Heart left ventricle (tissue), 16 donors: ENCODE measurements at regions not wholly inside any gene's neighbourhood (a gene's known extent, or its start where the extent isn't known, plus 50 kb on each side); places are given as distances from the start of the nearest gene placed in this dataset.

Experiments used
- ATAC-seq, 4 donors: fragments of 200-7000 bp; cut with Tn5 transposase; one replicate each; pipeline ENCODE4 v1.9.1; 2020 to 2022; ENCODE audit warnings: moderate library complexity in 4 of 4, mild to moderate bottlenecking in 3 of 4, moderate number of reproducible peaks in 1 of 4
- DNase-seq, 5 donors: peaks; one replicate each; pipeline ENCODE4 v3.0.0-alpha.2; 2020
- H3K27ac ChIP-seq, 12 donors: fragments of 200-600 bp; sonication (generic) in 4 of 12; one replicate each; pipeline versions ENCODE4 v1.5.0 to v1.8.0; 2016 to 2022; ENCODE audit warnings: mild to moderate bottlenecking in 2 of 12
- H3K27me3 ChIP-seq, 9 donors: fragments of 200-600 bp; sonication (generic) in 2 of 9; one replicate each; pipeline versions ENCODE4 v1.5.1 to v1.8.0; 2016 to 2022; ENCODE audit warnings: mild to moderate bottlenecking in 3 of 9
- H3K36me3 ChIP-seq, 9 donors: fragments of 200-600 bp; sonication (generic) in 2 of 9; one replicate each; pipeline versions ENCODE4 v1.5.0 to v1.8.0; 2018 to 2022; ENCODE audit warnings: mild to moderate bottlenecking in 2 of 9
- H3K4me1 ChIP-seq, 12 donors: fragments of 200-600 bp; sonication (generic) in 4 of 12; one replicate each; pipeline versions ENCODE4 v1.5.0 to v1.8.0; 2016 to 2022; ENCODE audit warnings: mild to moderate bottlenecking in 3 of 12
- H3K4me3 ChIP-seq, 12 donors: fragments of 200-600 bp; sonication (generic) in 4 of 12; one replicate each; pipeline versions ENCODE4 v1.5.0 to v1.8.0; 2017 to 2022; ENCODE audit warnings: mild to moderate bottlenecking in 9 of 12, moderate library complexity in 4 of 12
- H3K9me3 ChIP-seq, 12 donors: fragments of 200-600 bp; sonication (generic) in 4 of 12; one replicate each; pipeline versions ENCODE4 v1.5.0 to v1.8.0; 2016 to 2022; ENCODE audit warnings: mild to moderate bottlenecking in 1 of 12
- CTCF ChIP-seq, 12 donors: fragments of 200-600 bp; sonication (generic) in 4 of 12; IDR thresholded peaks; one replicate each; pipeline versions ENCODE4 v1.5.0 to v1.8.0; 2018 to 2022; ENCODE audit warnings: antibody characterized with exemption in 12 of 12, mild to moderate bottlenecking in 5 of 12
- POLR2A ChIP-seq, 2 donors: fragments of 450-650 bp; IDR thresholded peaks; one replicate each; pipeline ENCODE4 v1.6.1; 2017; ENCODE audit warnings: antibody characterized with exemption in 2 of 2, mild to moderate bottlenecking in 2 of 2, moderate library complexity in 2 of 2
- WGBS, 4 donors: extraction: QIAGEN DNeasy Blood & Tissue Kit in 2 of 4; methylation state at CpG; one replicate each; pipeline versions ENCODE4 v1.1.5 to v1.1.7; 2013 to 2018; 5-methylcytosine and 5-hydroxymethylcytosine counted together
- intact Hi-C, 10 donors: fragments of 100-400 bp; cut with DNase I; formaldehyde crosslinking; loops; one replicate each; pipeline versions ENCODE4 v1.11.1 to v1.14.2; 2022
- donor health status: ischemic (EF 13 %, LVEDD 7.1; RV severe dilation, severe dysfunction).
- donor health status: healthy with polysubstance abuse.
- donor health status: DM: no; HTN: yes; CAD: no.
- donor health status: DM: no; HTN: no; CAD: no.
- donor health status: ischemic (EF 25% LVEDD 6.9; RV normal size, moderate dysfunction).
- donor health status: ischemic (EF 25% LVEDD 5.7; RV mildly dilated, moderate dysfunction).
- donor health status: healthy.
- donor health status: DM: yes; HTN: yes; CAD: no.
- donor health status: ischemic (EF 35%, LVEDD 5.7; RV mildly dilated, moderate dysfunction).
- donor health status: nonischemic (EF 11% LVEDD 7.7; RV severe dilation, severe dysfunction).
- donor health status: DM: yes; HTN: yes; CAD: no.
- donor health status: PGD.
- donor health status: ischemic (EF 29% LVEDD 5.4; RV normal size, mild dysfunction).
- donor health status: nonischemic (EF 23%, LVEDD 6.1; RV moderate dilation, normal function).

GRCh38 chr15:39407116-39407515 is 173.8 kb upstream of the THBS1 start:
- no peak overlapping the region for H3K27ac ChIP-seq
- H3K27me3 ChIP-seq: no peaks in the 10 kb centered on the region
- WGBS, 4 donors: 94 to 98% (median 98%) methylated on average over 2 of the region's 2 CpGs
- TF ChIP-seq POLR2A (IDR thresholded peaks at IDR 0.05) (no peak), CTCF (IDR thresholded peaks at IDR 0.05) (no peak)
- no peak for DNase-seq
- no peak overlapping the region for H3K4me3 ChIP-seq
- H3K4me1 ChIP-seq: peaks cover 0 to 27% (median 8%) of the 10 kb centered on the region in 12 donors
- intact Hi-C loops: no loop called here
- H3K9me3 ChIP-seq: no peaks in the 10 kb centered on the region
- no peaks in the 10 kb centered on the region for H3K36me3 ChIP-seq
- peak in 1 of 4 donors; percentile 41 for ATAC-seq

GRCh38 chr15:39409876-39410530 is 170.9 kb upstream of the THBS1 start:
- no peaks in the 10 kb centered on the region for H3K27me3 ChIP-seq
- no peak overlapping the region for H3K4me3 ChIP-seq
- peaks cover 0 to 35% (median 0%) of the 10 kb centered on the region in 12 donors for H3K4me1 ChIP-seq
- DNase-seq (no peak), ATAC-seq (no peak)
- 83 to 88% (median 86%) methylated on average over 2 of the region's 2 CpGs for WGBS, 4 donors
- no peak overlapping the region for H3K27ac ChIP-seq
- intact Hi-C loops: no loop called here
- no peaks in the 10 kb centered on the region for H3K36me3 ChIP-seq
- TF ChIP-seq POLR2A (IDR thresholded peaks at IDR 0.05): no peak
- no peak for TF ChIP-seq CTCF (IDR thresholded peaks at IDR 0.05)
- no peaks in the 10 kb centered on the region for H3K9me3 ChIP-seq

- TF ChIP-seq CTCF (IDR thresholded peaks at IDR 0.05) (no peak), POLR2A (IDR thresholded peaks at IDR 0.05) (no peak)
- H3K27ac ChIP-seq: no peak overlapping the region
- H3K27me3 ChIP-seq: no peaks in the 10 kb centered on the region
- DNase-seq: no peak
- H3K36me3 ChIP-seq: no peaks in the 10 kb centered on the region
- 76 to 85% (median 81%) methylated on average over 4 of the region's 4 CpGs for WGBS, 4 donors
- peak in 2 of 4 donors; percentile 23 to 58 for ATAC-seq
- H3K4me1 ChIP-seq: peaks cover 0 to 37% (median 0%) of the 10 kb centered on the region in 12 donors
- H3K4me3 ChIP-seq: no peak overlapping the region
- intact Hi-C loops: no loop called here
- no peaks in the 10 kb centered on the region for H3K9me3 ChIP-seq
Measured at GRCh38 chr15:39411102-39411989, 169.5 kb upstream of the THBS1 start.

- ATAC-seq: no peak
- TF ChIP-seq CTCF (IDR thresholded peaks at IDR 0.05): no peak
- TF ChIP-seq POLR2A (IDR thresholded peaks at IDR 0.05): no peak
- 66 to 74% (median 70%) methylated on average over 1 of the region's 1 CpG for WGBS, 4 donors
Measured at GRCh38 chr15:39413558-39413957, 167.3 kb upstream of the THBS1 start.

More at GRCh38 chr15:39413558-39413957, 167.3 kb upstream of the THBS1 start:
- DNase-seq: no peak
- no peak overlapping the region for H3K4me3 ChIP-seq
- H3K27me3 ChIP-seq: no peaks in the 10 kb centered on the region
- H3K36me3 ChIP-seq: no peaks in the 10 kb centered on the region
- peaks cover 0 to 31% (median 0%) of the 10 kb centered on the region in 12 donors for H3K4me1 ChIP-seq
- no peak overlapping the region for H3K27ac ChIP-seq
- intact Hi-C loops: no loop called here
- no peaks in the 10 kb centered on the region for H3K9me3 ChIP-seq
